Islet precursor cell (in vitro differentiated cells): ENCODE measurements at regions not wholly inside any gene's neighbourhood (a gene's known extent, or its start where the extent isn't known, plus 50 kb on each side); places are given as distances from the start of the nearest gene placed in this dataset.
"Not testable (repeated sequence)": the region's sequence is repeated elsewhere in the genome, so short reads cannot be mapped to it uniquely, and the experiment has no call there.

ENCODE experiments used
- DNase-seq: peaks from one replicate; pipeline ENCODE4 v3.0.0-alpha.2; 2018

DNA sequence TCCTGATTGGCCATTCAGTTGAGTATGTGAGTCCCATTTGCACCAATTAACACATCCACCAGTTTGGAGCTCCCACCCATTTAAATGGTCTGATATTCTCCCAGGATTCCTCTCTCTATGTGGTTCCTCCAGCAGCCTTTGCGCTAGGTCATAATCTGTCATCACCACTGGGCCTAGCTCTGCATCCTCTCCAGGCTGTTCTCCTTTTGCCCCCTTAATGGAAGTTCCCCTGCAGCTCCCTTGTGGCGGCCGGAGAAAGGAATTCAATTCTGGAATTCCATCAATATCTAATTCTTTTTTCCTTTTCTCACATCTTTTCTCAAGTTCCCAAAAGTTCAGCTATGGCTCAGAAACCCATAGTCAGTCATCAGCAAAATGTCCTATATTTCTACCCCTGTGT lies 2184.4 kb upstream of the AGA start:
- peak; percentile 51 for DNase-seq

GRCh38 chr4:179631321-179631720 lies 2189.1 kb upstream of the AGA start:
- DNase-seq = no peak

- no peak for DNase-seq
Observed at GRCh38 chr4:179634862-179635261, 2192.6 kb upstream of the AGA start.

- no peak for DNase-seq
Observed at GRCh38 chr4:179662522-179662921, 2220.3 kb upstream of the AGA start.

DNA sequence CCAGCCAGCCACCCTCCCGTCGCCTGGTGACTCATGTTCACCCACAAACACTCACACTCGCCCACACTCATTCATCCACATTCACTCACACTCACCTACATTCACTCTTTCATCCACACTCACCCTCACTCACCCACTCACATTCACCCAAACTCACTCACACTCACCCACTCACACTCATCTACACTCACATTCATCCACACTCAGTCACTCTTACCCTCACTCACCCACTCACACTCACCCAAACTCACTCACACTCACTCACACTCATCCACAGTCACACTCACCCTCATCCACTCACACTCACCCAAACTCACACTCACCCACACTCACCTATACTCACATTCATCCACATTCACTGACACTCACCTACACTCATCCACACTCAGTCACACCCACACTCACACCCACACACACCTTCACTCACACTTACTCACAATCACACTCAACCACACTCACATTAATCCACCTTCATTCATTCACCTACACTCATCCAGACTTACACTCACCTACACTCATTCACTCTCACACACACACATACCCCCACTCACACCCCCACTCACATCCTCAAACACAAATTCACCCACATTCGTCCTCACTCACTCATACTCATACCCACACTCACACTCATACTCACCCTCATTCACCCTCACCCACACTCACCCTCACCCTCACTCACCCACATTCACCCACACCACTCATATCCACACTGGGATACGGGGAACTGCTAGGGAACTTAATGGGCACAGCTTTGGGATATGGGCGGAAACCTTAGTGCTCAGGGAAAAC lies 2221.6 kb upstream of the AGA start:
- DNase-seq = no peak

- no peak for DNase-seq
Observed at GRCh38 chr4:179664430-179665027, 2222.3 kb upstream of the AGA start.

DNA sequence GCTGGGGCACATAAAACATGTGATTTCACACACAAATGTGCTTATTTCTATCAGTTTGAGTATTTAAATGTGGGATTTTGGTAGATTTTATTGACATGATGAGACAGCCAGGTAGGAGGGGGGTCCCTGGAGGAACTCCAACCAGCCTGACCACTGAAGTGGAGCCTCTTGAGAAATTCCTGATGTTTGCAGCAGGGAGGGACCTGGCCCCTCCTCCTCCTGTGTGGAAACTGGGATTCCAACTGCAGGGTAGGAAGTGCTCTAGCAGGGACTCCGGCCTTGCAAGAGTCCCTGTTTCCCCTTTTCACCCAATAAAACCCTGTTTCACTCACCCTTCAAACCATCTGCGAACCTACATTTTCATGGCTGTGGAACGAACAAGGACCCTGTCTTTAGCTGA lies 2224.0 kb upstream of the AGA start:
- peak; percentile 56 for DNase-seq

DNA sequence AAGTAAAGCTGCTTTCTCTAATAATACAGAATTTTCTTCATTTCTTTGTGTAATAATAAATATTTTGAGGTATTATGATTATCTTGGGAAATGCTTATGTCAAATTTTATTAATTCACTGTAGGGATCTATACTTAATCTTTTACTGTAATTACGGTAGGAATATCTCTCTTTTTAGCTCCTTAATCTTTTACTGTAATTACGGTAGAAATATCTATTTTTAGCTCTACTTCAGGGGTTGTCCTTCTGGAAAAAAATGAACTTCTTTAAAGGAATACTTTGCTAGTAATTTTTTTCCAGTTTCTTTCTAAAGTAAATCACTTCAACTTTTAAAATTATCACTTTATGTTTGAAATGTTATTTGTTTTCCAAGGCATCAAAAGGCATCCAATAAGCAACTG lies 2229.4 kb upstream of the AGA start:
- no peak for DNase-seq

DNA sequence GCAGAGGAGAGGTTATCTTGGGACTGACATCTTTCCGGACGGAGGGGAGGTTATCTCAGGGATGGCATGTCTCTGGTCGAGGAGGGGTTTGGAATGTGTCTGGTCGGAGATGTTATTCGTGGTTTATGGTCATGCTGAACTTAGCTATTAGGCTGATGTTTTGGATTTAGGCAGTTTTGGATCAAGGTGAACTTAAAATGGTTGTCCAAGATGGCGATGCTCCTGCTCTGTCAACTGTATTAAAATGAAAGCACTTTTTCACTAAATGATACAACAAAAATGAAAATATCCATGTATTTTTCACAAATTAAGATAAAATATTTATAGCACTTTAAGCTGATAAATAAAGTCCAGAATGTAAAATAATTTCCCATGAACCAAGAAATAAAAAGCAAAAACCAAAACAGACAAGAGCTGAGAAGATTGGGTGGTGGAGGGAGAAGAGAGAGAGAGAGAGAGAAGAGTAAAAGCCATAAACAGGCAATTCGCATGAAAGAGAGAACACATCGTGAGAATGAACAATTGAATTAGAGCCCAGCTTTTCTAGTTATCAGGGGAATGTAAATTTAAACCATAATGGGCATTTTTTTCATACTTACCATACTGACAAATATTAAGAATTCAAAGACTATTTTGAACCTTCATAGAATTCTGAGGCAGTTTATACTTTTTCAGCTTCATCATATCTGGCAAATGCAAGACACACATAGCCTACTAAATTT lies 2236.0 kb upstream of the AGA start:
- peak; percentile 51 for DNase-seq

GRCh38 chr4:179683661-179684060 lies 2241.4 kb upstream of the AGA start:
- DNase-seq = not testable (repeated sequence)

DNA sequence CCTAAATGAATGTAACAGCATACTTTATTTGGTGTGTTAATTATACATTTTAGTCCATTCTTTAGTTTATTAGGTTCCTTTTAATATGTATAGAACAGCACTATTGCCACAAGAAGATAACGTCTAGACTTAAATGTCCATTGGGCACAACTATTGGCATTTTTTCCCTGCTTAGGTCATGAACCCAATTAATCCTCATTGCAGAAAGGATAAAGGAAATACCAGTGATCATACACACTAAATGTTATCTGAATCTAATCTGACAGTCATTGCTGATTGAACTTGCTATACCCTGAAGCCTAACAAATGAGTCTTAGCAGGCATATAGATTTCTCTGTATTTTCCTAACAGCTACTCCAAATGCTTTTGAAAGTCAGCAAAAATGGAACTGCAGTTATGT lies 2250.0 kb upstream of the AGA start:
- no peak for DNase-seq

- no peak for DNase-seq
Observed at GRCh38 chr4:179695175-179695574, 2252.9 kb upstream of the AGA start.

DNA sequence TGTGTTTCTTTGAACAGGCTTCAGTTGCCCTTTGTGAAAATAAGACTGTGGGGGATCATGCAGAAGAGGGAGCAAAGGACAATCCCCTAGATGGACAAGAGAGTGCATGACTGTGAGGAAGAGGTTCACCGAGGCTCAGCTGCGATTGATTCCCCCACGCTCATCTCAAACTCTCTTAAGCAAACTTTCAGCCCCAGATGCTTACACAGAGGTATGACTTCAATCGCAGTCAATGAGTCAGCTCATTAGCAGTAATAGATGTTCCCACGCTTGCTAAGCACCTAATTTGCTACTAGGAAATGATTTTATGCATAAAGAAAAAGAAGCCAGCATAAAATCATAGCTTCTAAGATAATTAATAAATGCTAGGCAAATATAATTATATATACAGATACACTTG lies 2256.1 kb upstream of the AGA start:
- DNase-seq = no peak

DNA sequence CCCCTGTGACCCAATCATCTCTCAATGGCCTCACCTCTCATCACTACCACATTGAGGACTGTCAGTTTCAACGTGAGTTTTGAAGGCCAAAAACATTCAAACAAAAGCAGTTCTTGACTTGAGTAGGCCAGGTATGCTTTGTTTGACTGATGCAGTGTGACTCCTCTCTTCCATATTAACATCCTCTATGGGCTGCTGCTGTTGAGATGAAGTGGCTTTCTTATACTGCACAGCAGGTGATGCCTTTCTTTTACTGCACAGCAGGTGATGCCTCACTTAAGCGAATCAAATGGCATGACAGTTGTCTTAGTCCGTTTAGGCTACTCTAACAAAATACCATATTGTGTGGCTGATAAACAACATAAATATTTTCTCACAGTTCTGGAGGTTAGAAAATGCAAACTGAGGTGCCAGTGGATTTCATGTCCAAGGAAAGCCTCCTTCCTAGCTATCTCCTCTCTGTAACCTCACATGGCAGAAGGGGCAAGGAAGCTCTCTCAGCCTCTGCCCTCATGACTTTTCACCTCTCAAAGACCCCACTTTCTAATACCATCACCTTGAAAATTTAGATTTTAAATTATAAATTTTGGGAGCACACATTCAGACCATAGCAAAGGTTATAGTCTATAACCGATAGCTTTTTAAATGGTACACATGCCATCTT lies 2267.9 kb upstream of the AGA start:
- no peak for DNase-seq

DNA sequence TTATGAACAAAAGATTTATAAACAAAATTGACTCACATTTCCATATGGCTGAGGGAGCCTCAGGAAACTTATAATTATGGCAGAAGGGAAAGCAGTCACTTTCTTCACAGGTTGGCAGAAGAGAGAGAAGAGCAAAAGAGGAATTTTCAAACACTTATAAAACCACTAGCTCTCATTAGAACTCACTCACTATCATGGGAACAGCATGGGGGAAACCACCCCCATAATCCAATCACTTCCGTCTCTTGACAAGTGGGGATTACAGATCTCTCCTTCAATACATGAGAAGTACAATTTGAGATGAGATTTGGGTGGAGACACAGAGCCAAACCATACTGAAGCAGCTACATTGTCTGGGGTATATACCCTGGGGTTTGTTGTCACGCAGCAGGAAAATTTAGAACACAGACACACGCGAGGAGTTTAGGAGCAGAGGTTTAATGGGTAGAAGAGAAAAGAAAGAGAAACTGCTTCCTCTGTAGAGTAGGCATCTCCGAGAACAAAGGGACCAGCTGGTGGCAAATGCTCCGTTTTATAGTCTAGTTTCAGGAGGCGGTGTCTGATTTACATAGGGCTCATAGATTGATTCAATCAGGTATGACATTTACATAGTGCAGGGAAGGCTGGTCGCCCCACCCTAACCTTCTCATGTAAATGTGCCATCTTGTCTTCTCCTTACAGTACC lies 2277.7 kb upstream of the AGA start:
- DNase-seq = no peak

DNA sequence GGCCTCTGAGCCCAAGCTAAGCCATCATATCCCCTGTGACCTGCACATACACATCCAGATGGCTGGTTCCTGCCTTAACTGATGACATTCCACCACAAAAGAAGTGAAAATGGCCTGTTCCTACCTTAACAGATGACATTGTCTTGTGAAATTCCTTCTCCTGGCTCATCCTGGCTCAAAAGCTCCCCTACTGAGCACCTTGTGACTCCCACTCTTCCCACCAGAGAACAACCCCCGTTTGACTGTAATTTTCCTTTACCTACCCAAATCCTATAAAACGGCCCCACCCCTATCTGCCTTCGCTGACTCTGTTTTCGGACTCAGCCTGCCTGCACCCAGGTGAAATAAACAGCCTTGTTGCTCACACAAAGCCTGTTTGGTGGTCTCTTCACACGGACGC lies 2284.3 kb upstream of the AGA start:
- not testable (repeated sequence) for DNase-seq

DNA sequence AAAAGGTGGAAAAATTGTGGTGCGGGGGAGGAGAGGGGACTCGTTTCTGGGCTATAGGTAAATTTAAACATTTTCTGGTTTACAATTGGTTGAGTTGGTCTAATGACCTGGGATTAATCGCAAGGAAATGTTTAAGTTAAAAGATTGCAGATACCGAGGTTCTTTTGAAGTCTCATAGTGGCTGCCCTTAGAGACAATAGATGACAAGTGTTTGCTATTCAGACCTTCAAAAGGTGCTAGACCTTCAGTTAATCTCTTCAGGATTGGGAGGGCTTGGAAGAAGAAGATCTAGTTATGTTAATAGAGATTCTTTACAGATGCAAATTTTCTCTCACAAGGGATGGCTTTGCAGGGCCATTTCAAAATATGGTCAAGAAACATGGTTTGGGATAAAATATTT lies 2286.1 kb upstream of the AGA start:
- no peak for DNase-seq

DNA sequence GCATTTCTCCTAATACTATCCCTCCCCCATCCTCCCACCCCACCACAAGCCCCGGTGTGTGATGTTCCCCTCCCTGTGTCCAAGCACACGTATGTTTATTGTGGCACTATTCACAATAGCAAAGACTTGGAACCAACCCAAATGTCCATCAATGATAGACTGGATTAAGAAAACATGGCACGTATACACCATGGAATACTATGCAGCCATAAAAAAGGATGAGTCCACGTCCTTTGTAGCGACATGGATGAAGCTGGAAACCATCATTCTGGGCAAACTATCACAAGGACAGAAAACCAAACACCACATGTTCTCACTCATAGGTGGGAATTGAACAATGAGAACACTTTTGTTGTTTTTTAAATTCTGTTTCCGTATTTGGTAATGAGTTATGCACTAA lies 2294.6 kb upstream of the AGA start:
- not testable (repeated sequence) for DNase-seq

- no peak for DNase-seq
Observed at GRCh38 chr4:179738822-179739221, 2296.6 kb upstream of the AGA start.

GRCh38 chr4:179747218-179747910 lies 2305.1 kb upstream of the AGA start:
- DNase-seq = no peak

DNA sequence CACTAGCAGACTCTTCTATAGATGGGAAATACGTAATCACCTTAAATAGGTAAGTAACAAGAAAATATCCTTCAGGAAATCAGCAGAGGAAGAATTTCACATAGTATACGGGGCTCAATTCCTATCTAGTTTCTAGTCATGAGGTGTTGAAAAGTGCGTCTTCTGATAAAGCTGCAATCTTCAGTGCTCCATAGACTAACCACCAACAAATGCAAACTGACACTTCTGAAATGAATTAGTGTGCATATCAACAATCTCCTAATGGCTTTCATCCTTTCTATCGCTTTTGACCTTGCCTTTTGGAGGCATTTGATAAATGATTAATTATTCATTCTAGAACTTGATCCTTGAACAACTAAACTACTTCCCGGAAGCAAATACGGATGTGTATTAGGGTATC lies 2306.6 kb upstream of the AGA start:
- DNase-seq = no peak

DNA sequence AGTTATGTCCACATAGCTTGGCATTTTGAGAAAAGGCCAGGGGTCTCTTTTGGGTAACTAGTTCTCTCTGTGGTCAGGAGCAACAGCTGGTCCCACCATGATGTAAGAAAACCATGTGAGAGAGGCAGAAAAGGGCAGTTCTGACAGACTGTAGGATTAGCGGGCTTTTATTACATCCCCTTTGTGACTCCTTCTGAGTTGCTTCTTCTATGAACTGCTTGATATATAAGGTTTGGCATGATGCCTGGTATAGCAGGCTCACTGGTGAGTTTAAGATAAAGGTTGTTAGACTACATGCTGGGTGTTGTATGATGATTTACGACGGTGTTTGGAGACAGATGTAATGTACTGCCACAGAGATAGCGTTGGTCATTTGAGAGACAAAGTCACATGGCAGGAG lies 2308.1 kb upstream of the AGA start:
- DNase-seq = peak; percentile 45
